ENCODE measurements at regions not wholly inside any gene's neighbourhood (a gene's known extent, or its start where the extent isn't known, plus 50 kb on each side); places are given as distances from the start of the nearest gene placed in this dataset.

DNA sequence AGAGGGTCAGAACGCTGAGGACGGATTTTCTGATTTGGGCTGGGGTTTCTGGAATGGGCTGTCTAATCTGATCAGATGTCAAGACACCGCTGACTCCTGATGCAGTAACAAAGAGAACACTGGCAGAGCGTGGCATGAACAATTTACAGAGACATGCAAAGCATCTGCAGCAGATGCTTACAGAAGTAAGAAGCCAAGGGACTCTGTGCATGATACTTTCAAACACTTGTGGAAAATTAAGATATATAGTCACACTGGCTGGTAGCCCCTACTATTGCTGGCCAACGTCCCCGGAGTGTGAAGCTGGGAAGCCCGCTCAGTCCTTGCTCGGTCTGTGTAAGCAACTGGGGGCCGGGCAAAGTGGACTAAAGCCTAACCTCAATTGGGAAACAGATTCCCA is 903.7 kb downstream of the BRD1 start:
- Histone ChIP-seq H3K36me3 (no peaks in the 10 kb centered on the region), H3K27me3 (no peaks in the 10 kb centered on the region), H3K4me1 (ENCODE audit: low read depth) (no peaks in the 10 kb centered on the region), H3K27ac (no peak overlapping the region), H3K4me3 (no peak overlapping the region), H3K9me3 (ENCODE audit: low read depth) (no peaks in the 10 kb centered on the region)
- no peak for DNase-seq (ENCODE audit: low read depth in 1 of 2, low spot score in 1 of 2)
- TF ChIP-seq CTCF (IDR thresholded peaks at IDR 0.05; ENCODE audit: low read depth, low read length), result no peak

DNA sequence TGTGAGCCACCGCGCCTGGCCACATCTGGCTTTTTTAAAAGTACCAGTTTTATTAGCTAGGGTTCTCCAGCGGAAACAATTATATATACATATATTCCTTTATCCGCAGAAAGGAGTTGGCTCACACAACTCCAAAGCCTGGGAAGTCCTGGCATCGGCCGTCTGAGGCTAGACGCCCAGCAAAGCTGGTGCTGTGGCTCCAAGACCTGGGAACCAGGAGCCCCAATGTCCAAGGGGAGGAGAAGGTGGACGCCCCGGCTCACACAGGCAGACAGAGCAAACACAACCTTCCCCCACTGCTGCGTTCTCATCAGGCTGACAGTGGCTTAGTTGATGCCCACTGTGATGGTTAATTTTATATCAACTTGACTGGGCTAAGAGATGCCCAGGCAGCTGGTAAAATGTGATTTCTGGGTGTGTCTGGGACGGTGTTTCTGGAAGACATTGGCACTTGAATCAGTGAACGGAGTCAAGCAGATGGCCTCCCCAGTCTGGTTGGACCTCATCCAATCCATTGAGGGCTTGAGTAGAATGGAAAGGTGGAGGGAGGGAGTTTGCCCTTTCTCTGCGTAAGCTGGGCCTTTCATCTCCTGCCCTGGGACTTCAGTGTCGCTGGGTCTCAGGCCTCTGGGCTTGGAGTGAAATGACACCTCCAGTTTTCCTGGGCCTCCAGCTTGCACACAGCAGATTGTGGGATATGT is 904.4 kb downstream of the BRD1 start:
- DNase-seq (ENCODE audit: low read depth in 1 of 2, low spot score in 1 of 2), result no peak
- Histone ChIP-seq H3K4me1 (ENCODE audit: low read depth) (no peaks in the 10 kb centered on the region), H3K4me3 (no peak overlapping the region), H3K9me3 (ENCODE audit: low read depth) (no peaks in the 10 kb centered on the region), H3K27me3 (no peaks in the 10 kb centered on the region), H3K36me3 (no peaks in the 10 kb centered on the region), H3K27ac (no peak overlapping the region)
- no peak for TF ChIP-seq CTCF (IDR thresholded peaks at IDR 0.05; ENCODE audit: low read depth, low read length)

DNA sequence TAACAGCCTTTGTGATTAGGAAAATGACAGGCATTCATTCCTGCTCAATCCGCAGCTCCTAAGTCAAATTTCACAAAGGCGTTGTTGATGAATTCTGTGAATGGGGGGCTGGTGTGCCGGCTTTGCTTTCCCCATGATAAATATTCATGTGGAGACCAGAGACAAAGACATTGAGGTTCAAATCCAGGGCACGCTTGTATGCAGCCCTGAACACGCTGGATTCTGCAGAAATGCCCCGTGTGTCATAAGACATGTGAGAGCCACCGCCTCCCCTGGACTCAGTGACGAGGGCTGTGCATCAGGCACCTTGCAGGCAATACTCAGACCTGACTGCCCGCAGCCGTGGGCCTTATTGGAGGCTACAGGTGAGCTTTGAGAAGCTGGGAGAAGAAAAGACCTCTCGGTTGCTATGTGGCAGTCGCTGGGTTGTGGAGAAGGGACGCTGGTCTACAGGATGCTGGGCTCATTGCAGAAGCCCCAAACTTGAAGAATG is 906.2 kb downstream of the BRD1 start:
- H3K4me1 ChIP-seq (ENCODE audit: low read depth), result no peaks in the 10 kb centered on the region
- H3K36me3 ChIP-seq, result no peaks in the 10 kb centered on the region
- H3K9me3 ChIP-seq (ENCODE audit: low read depth), result no peaks in the 10 kb centered on the region
- H3K27ac ChIP-seq, result no peak overlapping the region
- no peak for TF ChIP-seq CTCF (IDR thresholded peaks at IDR 0.05; ENCODE audit: low read depth, low read length)
- DNase-seq (ENCODE audit: low read depth in 1 of 2, low spot score in 1 of 2), result no peak
- no peak overlapping the region for H3K4me3 ChIP-seq
- no peaks in the 10 kb centered on the region for H3K27me3 ChIP-seq

GRCh38 chr22:48920776-48921241 is 906.9 kb downstream of the BRD1 start:
- TF ChIP-seq CTCF (IDR thresholded peaks at IDR 0.05; ENCODE audit: low read depth, low read length), result no peak
- no peak for DNase-seq (ENCODE audit: low read depth in 1 of 2, low spot score in 1 of 2)
- no peak overlapping the region for H3K27ac ChIP-seq
- no peak overlapping the region for H3K4me3 ChIP-seq
- no peaks in the 10 kb centered on the region for H3K9me3 ChIP-seq (ENCODE audit: low read depth)
- H3K27me3 ChIP-seq, result no peaks in the 10 kb centered on the region
- H3K36me3 ChIP-seq, result no peaks in the 10 kb centered on the region
- no peaks in the 10 kb centered on the region for H3K4me1 ChIP-seq (ENCODE audit: low read depth)

DNA sequence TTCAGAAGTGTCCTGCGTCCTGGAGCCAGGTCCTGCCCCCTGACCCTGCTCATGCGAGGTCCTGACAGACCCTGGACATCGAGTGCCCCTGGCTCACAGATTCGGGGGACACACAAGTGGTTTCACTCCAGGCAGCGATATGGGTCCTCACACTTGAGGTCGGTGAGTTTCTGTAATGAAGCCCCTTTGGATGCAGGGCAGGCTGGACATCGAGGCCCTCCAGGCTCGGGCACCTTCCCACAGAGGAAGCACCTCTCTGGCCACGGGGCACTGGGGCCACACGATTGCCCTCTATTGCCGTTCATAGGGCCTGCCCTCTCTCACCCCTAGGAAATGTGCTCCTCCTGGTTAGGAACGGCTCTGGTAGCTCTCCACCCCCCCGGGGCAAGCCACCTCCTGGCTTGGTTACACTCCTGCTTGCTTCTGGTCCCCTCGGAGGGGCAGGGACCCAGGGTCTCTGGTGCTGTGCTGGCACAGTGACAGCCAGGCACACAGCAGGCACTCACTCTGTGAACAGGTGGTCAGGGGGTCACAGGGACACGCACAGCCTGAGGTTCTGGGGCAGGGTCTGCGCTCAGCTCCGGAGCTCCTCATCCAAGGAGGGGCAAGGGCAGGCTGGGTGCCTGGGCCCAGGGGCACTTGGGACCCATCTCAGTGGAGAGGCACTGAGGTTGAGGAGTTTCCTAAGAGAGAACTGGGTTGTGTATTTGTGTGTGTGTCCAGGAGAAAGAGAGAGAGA is 907.7 kb downstream of the BRD1 start:
- H3K36me3 ChIP-seq, result no peaks in the 10 kb centered on the region
- no peak for DNase-seq (ENCODE audit: low read depth in 1 of 2, low spot score in 1 of 2)
- H3K4me3 ChIP-seq, result no peak overlapping the region
- H3K27me3 ChIP-seq, result no peaks in the 10 kb centered on the region
- H3K9me3 ChIP-seq (ENCODE audit: low read depth), result no peaks in the 10 kb centered on the region
- no peak overlapping the region for H3K27ac ChIP-seq
- TF ChIP-seq CTCF (IDR thresholded peaks at IDR 0.05; ENCODE audit: low read depth, low read length), result no peak
- no peaks in the 10 kb centered on the region for H3K4me1 ChIP-seq (ENCODE audit: low read depth)
